CD4-positive, alpha-beta T cell (primary cell): ENCODE measurements at regions not wholly inside any gene's neighbourhood (a gene's known extent, or its start where the extent isn't known, plus 50 kb on each side); places are given as distances from the start of the nearest gene placed in this dataset.

Experiments used
- ATAC-seq: fragments of 200-7000 bp; cut with Tn5 transposase; one replicate; pipeline ENCODE4 v1.10.0; 2022; ENCODE audit warnings: mild to moderate bottlenecking; ENCODE audit not compliant: poor library complexity
- CTCF ChIA-PET: fragments of 350-600 bp; sonication (Branson Sonifier 250); formaldehyde crosslinking; loops from one replicate; lab custom pipeline; 2021; ENCODE audit warnings: antibody characterized with exemption, inconsistent platforms; lab: Charles Lee
- POLR2A ChIA-PET: fragments of 350-600 bp; sonication (Branson Sonifier 250); formaldehyde crosslinking; loops from one replicate; lab custom pipeline; 2021; ENCODE audit warnings: antibody characterized with exemption, inconsistent platforms; lab: Charles Lee
- DNase-seq, 14 experiments: peaks; one replicate each; pipeline ENCODE4 v3.0.0-alpha.2; 2013 to 2020; ENCODE audit warnings: mixed read lengths in 2 of 14
- H3K27ac ChIP-seq, 2 donors: one replicate each; pipeline versions ENCODE4 v1.5.1 to v1.7.0; 2013; ENCODE audit warnings: low read length in 2 of 2, low read depth in 1 of 2, mild to moderate bottlenecking in 1 of 2
- H3K27me3 ChIP-seq, 2 experiments: 1 replicate in 1 of 2; 2 replicates in 1 of 2; pipeline versions ENCODE4 v1.6.1 to v1.7.0; 2013; ENCODE audit warnings: low read length in 2 of 2, control low read depth in 1 of 2, mild to moderate bottlenecking in 1 of 2, moderate library complexity in 1 of 2; ENCODE audit not compliant: insufficient read depth in 2 of 2, control insufficient read depth in 1 of 2
- H3K36me3 ChIP-seq: one replicate; pipeline ENCODE4 v1.6.1; 2013; ENCODE audit warnings: low read length, control low read depth; ENCODE audit not compliant: insufficient read depth
- H3K4me1 ChIP-seq: one replicate; pipeline ENCODE4 v1.6.1; 2013; ENCODE audit warnings: low read length, control low read depth; ENCODE audit not compliant: insufficient read depth
- H3K4me3 ChIP-seq: one replicate; pipeline ENCODE4 v1.5.1; 2013; ENCODE audit warnings: mild to moderate bottlenecking, low read length, moderate library complexity
- H3K9me3 ChIP-seq, 2 experiments: 1 replicate in 1 of 2; 2 replicates in 1 of 2; pipeline versions ENCODE4 v1.6.1 to v1.7.0; 2013; ENCODE audit warnings: low read length in 2 of 2, mild to moderate bottlenecking in 2 of 2, control low read depth in 1 of 2, moderate library complexity in 1 of 2; ENCODE audit not compliant: control insufficient read depth in 1 of 2, insufficient read depth in 1 of 2
- H3K27ac Mint-ChIP-seq: one replicate; pipeline ENCODE4 v1.8.0; 2020; ENCODE audit warnings: mixed read lengths
- H3K27me3 Mint-ChIP-seq: one replicate; pipeline ENCODE4 v1.8.0; 2021; ENCODE audit warnings: mixed read lengths
- H3K36me3 Mint-ChIP-seq: one replicate; pipeline ENCODE4 v1.8.0; 2021; ENCODE audit warnings: low read depth, mixed read lengths
- H3K4me1 Mint-ChIP-seq: one replicate; pipeline ENCODE4 v1.8.0; 2021; ENCODE audit warnings: low read depth, mixed read lengths
- H3K4me3 Mint-ChIP-seq: one replicate; pipeline ENCODE4 v1.8.0; 2020; ENCODE audit warnings: mild to moderate bottlenecking, mixed read lengths
- H3K9me3 Mint-ChIP-seq: one replicate; pipeline ENCODE4 v1.8.0; 2020; ENCODE audit warnings: mixed read lengths
- intact Hi-C, 2 experiments: fragments of 100-400 bp; cut with DNase I in 1 of 2; cut with micrococcal nuclease in 1 of 2; formaldehyde crosslinking; loops; one replicate each; pipeline versions ENCODE4 v1.15.1 to v1.9.0; 2023 to 2025; cut with DNase I, micrococcal nuclease
- TF ChIP-seq, protein P1 (sequence below): fragments of 200-600 bp; IDR thresholded peaks from one replicate; pipeline ENCODE4 v1.8.0; 2022; ENCODE audit warnings: antibody characterized with exemption, mild to moderate bottlenecking

DNA sequence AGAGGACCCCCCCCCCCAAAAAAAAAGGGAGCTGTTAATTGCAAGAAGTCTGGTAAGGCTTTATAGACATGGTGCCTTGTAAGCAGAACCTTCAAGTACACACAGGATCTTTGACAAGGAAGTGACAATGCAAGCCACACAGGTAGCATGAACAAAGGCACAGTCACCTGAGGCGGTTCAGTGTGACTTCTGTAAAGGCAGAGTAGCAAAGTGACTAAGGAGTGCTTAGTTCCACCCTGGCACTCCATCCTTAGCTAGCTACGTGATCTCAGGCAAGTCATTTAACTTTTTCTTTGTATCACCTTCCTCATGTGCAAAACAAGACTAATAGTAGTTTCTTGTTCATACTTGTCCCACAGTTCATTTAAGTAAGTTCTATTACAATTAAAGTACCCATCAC, 282.0 kb downstream of the PRELID2 start:
- ChIA-PET POLR2A (no interaction called here), CTCF (no interaction called here)
- DNase-seq (no peak), ATAC-seq (no peak)
- TF ChIP-seq, protein P1, sequence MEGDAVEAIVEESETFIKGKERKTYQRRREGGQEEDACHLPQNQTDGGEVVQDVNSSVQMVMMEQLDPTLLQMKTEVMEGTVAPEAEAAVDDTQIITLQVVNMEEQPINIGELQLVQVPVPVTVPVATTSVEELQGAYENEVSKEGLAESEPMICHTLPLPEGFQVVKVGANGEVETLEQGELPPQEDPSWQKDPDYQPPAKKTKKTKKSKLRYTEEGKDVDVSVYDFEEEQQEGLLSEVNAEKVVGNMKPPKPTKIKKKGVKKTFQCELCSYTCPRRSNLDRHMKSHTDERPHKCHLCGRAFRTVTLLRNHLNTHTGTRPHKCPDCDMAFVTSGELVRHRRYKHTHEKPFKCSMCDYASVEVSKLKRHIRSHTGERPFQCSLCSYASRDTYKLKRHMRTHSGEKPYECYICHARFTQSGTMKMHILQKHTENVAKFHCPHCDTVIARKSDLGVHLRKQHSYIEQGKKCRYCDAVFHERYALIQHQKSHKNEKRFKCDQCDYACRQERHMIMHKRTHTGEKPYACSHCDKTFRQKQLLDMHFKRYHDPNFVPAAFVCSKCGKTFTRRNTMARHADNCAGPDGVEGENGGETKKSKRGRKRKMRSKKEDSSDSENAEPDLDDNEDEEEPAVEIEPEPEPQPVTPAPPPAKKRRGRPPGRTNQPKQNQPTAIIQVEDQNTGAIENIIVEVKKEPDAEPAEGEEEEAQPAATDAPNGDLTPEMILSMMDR = no peak
- Histone ChIP-seq H3K9me3 (peaks cover 0 to 3% of the 10 kb centered on the region in 2 experiments), H3K4me1 (no peaks in the 10 kb centered on the region), H3K27me3 (no peaks in the 10 kb centered on the region), H3K36me3 (no peaks in the 10 kb centered on the region), H3K27ac (no peak overlapping the region), H3K4me3 (no peak overlapping the region)
- Mint-ChIP-seq H3K36me3 (no peaks in the 10 kb centered on the region), H3K27ac (no peak overlapping the region), H3K4me1 (no peaks in the 10 kb centered on the region), H3K27me3 (no peaks in the 10 kb centered on the region), H3K9me3 (peaks cover 6% of the 10 kb centered on the region), H3K4me3 (no peak overlapping the region)
- intact Hi-C loops = no loop called here

DNA sequence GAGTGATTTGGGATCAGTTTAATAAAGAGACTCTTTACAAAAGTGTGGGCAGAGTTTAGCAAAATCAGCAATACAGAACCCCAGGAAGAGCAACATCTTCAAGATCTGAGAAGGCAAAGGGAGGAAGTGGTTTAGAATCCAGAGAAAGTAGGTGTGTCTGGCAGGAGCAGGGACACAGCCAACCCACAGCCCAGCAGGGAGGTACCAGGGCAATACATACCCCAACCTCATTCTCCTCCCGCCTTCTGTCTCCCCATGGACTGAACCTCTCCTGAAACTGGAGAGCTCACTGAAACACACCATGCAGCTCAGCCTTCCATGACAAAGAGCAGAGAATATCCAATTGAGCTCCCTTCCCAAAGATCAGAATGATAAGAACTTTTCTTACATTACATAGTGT, 283.4 kb downstream of the PRELID2 start:
- H3K9me3 Mint-ChIP-seq = peaks cover 5% of the 10 kb centered on the region
- CTCF ChIA-PET = no interaction called here
- no peak overlapping the region for H3K4me3 Mint-ChIP-seq

DNA sequence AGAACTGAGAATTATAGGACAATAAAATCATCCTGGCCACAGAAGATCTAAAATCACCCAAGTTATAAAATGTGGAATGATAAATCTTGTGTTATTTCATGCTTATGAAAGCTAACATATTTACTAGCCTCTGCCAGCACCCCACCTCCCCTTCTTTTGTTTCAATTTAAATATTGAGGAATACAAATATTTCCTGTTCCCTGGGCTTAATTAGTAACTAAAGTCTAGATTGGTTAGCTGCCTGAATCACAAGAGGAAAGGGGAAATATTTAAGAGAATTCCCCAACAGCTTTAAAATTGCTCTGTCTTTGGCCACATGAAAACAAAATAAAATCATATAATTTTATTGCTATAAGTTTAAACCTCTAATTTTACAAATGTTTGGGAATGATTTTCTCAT, 287.0 kb downstream of the PRELID2 start:
- H3K36me3 ChIP-seq = no peaks in the 10 kb centered on the region
- no peak overlapping the region for H3K27ac Mint-ChIP-seq
- H3K9me3 ChIP-seq = peaks cover 0 to 3% of the 10 kb centered on the region in 2 experiments
- POLR2A ChIA-PET = no interaction called here
- no peak for ATAC-seq
- H3K4me1 ChIP-seq = no peaks in the 10 kb centered on the region
- H3K4me1 Mint-ChIP-seq = no peaks in the 10 kb centered on the region
- no peaks in the 10 kb centered on the region for H3K27me3 ChIP-seq
- TF ChIP-seq, protein P1 = no peak
- no peaks in the 10 kb centered on the region for H3K9me3 Mint-ChIP-seq
- intact Hi-C loops = no loop called here
- no peaks in the 10 kb centered on the region for H3K36me3 Mint-ChIP-seq
- no peaks in the 10 kb centered on the region for H3K27me3 Mint-ChIP-seq
- no peak overlapping the region for H3K4me3 ChIP-seq
- DNase-seq = no peak
- no peak overlapping the region for H3K27ac ChIP-seq
- no peak overlapping the region for H3K4me3 Mint-ChIP-seq
- CTCF ChIA-PET = no interaction called here

More for the DNA sequence above, 283.4 kb downstream of the PRELID2 start:
- ATAC-seq (no peak), DNase-seq (no peak)
- Histone ChIP-seq H3K9me3 (peaks cover 0 to 3% of the 10 kb centered on the region in 2 experiments), H3K4me1 (no peaks in the 10 kb centered on the region), H3K27me3 (no peaks in the 10 kb centered on the region), H3K4me3 (no peak overlapping the region), H3K36me3 (no peaks in the 10 kb centered on the region), H3K27ac (no peak overlapping the region)
- TF ChIP-seq, protein P1 = no peak
- Mint-ChIP-seq H3K27me3 (no peaks in the 10 kb centered on the region), H3K36me3 (no peaks in the 10 kb centered on the region), H3K27ac (no peak overlapping the region), H3K4me1 (no peaks in the 10 kb centered on the region)
- POLR2A ChIA-PET = no interaction called here
- intact Hi-C loops = no loop called here
